SK-N-SH treated with all-trans-retinoic acid at 6 μM for 48 hours (cell line): ENCODE measurements at regions not wholly inside any gene's neighbourhood (a gene's known extent, or its start where the extent isn't known, plus 50 kb on each side); places are given as distances from the start of the nearest gene placed in this dataset.

Experiments
- ATAC-seq: fragments of 200-7000 bp; cut with Tn5 transposase; 3 replicates; pipeline ENCODE4 v1.9.1; 2020; ENCODE audit warnings: mild to moderate bottlenecking, moderate library complexity
- ARNTL ChIP-seq: fragments of 450-650 bp; formaldehyde crosslinking; IDR thresholded peaks from 2 replicates; pipeline ENCODE4 v1.5.0; 2020; ENCODE audit warnings: low read depth, mild to moderate bottlenecking, moderate library complexity, borderline replicate concordance
- BACH2 ChIP-seq: fragments of 250-450 bp; sonication (Bioruptor Pico); IDR thresholded peaks from 2 replicates; pipeline ENCODE4 v1.9.0; 2021; ENCODE audit warnings: mild to moderate bottlenecking, borderline replicate concordance
- CREB5 ChIP-seq: fragments of 250-450 bp; sonication (Bioruptor Pico); IDR thresholded peaks from 2 replicates; pipeline ENCODE4 v1.5.1; 2020; ENCODE audit warnings: low read depth, mild to moderate bottlenecking, moderate library complexity
- CSDC2 ChIP-seq: fragments of 250-450 bp; sonication (Bioruptor Pico); IDR thresholded peaks from 2 replicates; pipeline ENCODE4 v1.5.0; 2020; ENCODE audit warnings: mild to moderate bottlenecking, moderate library complexity
- CSRNP3 ChIP-seq: fragments of 250-450 bp; sonication (Bioruptor Pico); IDR thresholded peaks from 2 replicates; pipeline ENCODE4 v1.5.1; 2021; ENCODE audit warnings: mild to moderate bottlenecking, moderate library complexity
- ESRRG ChIP-seq: fragments of 250-450 bp; sonication (Bioruptor Pico); IDR thresholded peaks from 2 replicates; pipeline ENCODE4 v1.6.1; 2021; ENCODE audit warnings: mild to moderate bottlenecking
- GLIS3 ChIP-seq: fragments of 250-450 bp; sonication (Bioruptor Pico); IDR thresholded peaks from 2 replicates; pipeline ENCODE4 v1.5.0; 2020; ENCODE audit warnings: mild to moderate bottlenecking, moderate library complexity
- ISL1 ChIP-seq: fragments of 250-450 bp; sonication (Bioruptor Pico); IDR thresholded peaks from 2 replicates; pipeline ENCODE4 v2.1.2; 2022; ENCODE audit warnings: mild to moderate bottlenecking, moderate library complexity
- OSR1 ChIP-seq: fragments of 250-450 bp; sonication (Bioruptor Pico); IDR thresholded peaks from 2 replicates; pipeline ENCODE4 v1.8.0; 2022; ENCODE audit warnings: moderate library complexity, mild to moderate bottlenecking, inconsistent platforms
- PATZ1 ChIP-seq: fragments of 250-450 bp; sonication (Bioruptor Pico); IDR thresholded peaks from 2 replicates; pipeline ENCODE4 v1.8.0; 2020; ENCODE audit warnings: mild to moderate bottlenecking, moderate library complexity, borderline replicate concordance
- SNAI2 ChIP-seq: fragments of 250-450 bp; sonication (Bioruptor Pico); IDR thresholded peaks from 2 replicates; pipeline ENCODE4 v1.5.0; 2020; ENCODE audit warnings: mild to moderate bottlenecking, moderate library complexity
- TSHZ2 ChIP-seq: fragments of 250-450 bp; sonication (Bioruptor Pico); IDR thresholded peaks from 2 replicates; pipeline ENCODE4 v1.5.0; 2020; ENCODE audit warnings: mild to moderate bottlenecking, moderate library complexity
- ZC3H10 ChIP-seq: fragments of 250-450 bp; sonication (Bioruptor Pico); IDR thresholded peaks from 2 replicates; pipeline ENCODE4 v1.5.1; 2021; ENCODE audit warnings: mild to moderate bottlenecking, moderate library complexity
- ZFP3 ChIP-seq: fragments of 250-450 bp; sonication (Bioruptor Pico); IDR thresholded peaks from 2 replicates; pipeline ENCODE4 v1.5.0; 2020; ENCODE audit warnings: mild to moderate bottlenecking, moderate library complexity
- ZFP30 ChIP-seq: fragments of 450-650 bp; formaldehyde crosslinking; IDR thresholded peaks from 2 replicates; pipeline ENCODE4 v1.5.0; 2022; ENCODE audit warnings: mild to moderate bottlenecking, moderate library complexity
- ZNF70 ChIP-seq: fragments of 450-650 bp; formaldehyde crosslinking; IDR thresholded peaks from 2 replicates; pipeline ENCODE4 v1.5.0; 2020; ENCODE audit warnings: mild to moderate bottlenecking, moderate library complexity
- ZNF8 ChIP-seq: fragments of 450-650 bp; formaldehyde crosslinking; IDR thresholded peaks from 2 replicates; pipeline ENCODE4 v1.5.0; 2020; ENCODE audit warnings: mild to moderate bottlenecking, moderate library complexity

GRCh38 chr7:15922002-15922401 is 235.5 kb upstream of the MEOX2 start:
- no peak for ATAC-seq
- TF ChIP-seq CSDC2 (CRISPR knock-in tag) (no peak), CSRNP3 (CRISPR knock-in tag) (no peak), ZNF8 (CRISPR knock-in tag) (no peak), ARNTL (CRISPR knock-in tag) (no peak), OSR1 (CRISPR knock-in tag) (no peak), GLIS3 (CRISPR knock-in tag) (no peak), BACH2 (CRISPR knock-in tag) (no peak), ISL1 (no peak), TSHZ2 (no peak), ZNF70 (CRISPR knock-in tag) (no peak)
- TF ChIP-seq, all 23 proteins: peak for 0

- no peak for ATAC-seq
- no peak for TF ChIP-seq ZNF8 (CRISPR knock-in tag)
- no peak for TF ChIP-seq ZFP30 (CRISPR knock-in tag)
Measured at GRCh38 chr7:15921576-15921975, 235.1 kb upstream of the MEOX2 start.

- TF ChIP-seq CREB5 (CRISPR knock-in tag) (no peak), ZNF70 (CRISPR knock-in tag) (no peak), ZNF8 (CRISPR knock-in tag) (no peak), ESRRG (CRISPR knock-in tag) (no peak), GLIS3 (CRISPR knock-in tag) (no peak), ZC3H10 (CRISPR knock-in tag) (no peak), OSR1 (CRISPR knock-in tag) (no peak), ARNTL (CRISPR knock-in tag) (no peak), ZFP3 (CRISPR knock-in tag) (no peak), ZFP30 (CRISPR knock-in tag) (no peak), CSDC2 (CRISPR knock-in tag) (no peak), PATZ1 (CRISPR knock-in tag) (no peak), CSRNP3 (CRISPR knock-in tag) (no peak), SNAI2 (CRISPR knock-in tag) (no peak), TSHZ2 (no peak)
- no peak for ATAC-seq
Measured at GRCh38 chr7:15920953-15921352, 234.5 kb upstream of the MEOX2 start.
